ENCODE measurements at regions not wholly inside any gene's neighbourhood (a gene's known extent, or its start where the extent isn't known, plus 50 kb on each side); places are given as distances from the start of the nearest gene placed in this dataset.
"Not testable (repeated sequence)": the region's sequence is repeated elsewhere in the genome, so short reads cannot be mapped to it uniquely, and the experiment has no call there.

DNA sequence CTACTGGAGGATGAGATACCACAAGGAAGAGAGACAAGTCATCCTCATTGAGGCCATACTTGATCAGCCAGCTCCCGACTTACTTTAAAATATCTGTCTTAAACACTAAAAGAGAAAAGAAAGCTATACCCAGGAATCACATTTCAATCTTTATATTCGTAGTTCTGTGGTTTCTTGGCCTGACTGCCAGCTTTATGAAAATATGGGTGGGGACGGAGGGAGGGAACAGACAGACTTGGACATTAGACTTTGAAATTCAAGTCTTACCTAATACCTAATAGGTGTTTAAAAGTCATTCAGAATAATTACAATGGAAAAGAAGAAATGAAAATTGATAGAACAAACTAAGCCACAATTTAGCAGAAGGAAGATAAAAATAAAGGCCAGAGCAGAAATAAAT, 604.8 kb upstream of the RORB start:
- DNase-seq (ENCODE audit: low spot score): no peak
- Mint-ChIP-seq H3K4me3 (no peak overlapping the region), H3K27ac (no peak overlapping the region), H3K36me3 (peaks cover 3% of the 10 kb centered on the region), H3K27me3 (peaks cover 0 to 13% of the 10 kb centered on the region in 2 donors), H3K4me1 (ENCODE audit: low read depth in 2 of 2) (no peaks in the 10 kb centered on the region), H3K9me3 (peaks cover 2% of the 10 kb centered on the region)
- ATAC-seq: no peak

DNA sequence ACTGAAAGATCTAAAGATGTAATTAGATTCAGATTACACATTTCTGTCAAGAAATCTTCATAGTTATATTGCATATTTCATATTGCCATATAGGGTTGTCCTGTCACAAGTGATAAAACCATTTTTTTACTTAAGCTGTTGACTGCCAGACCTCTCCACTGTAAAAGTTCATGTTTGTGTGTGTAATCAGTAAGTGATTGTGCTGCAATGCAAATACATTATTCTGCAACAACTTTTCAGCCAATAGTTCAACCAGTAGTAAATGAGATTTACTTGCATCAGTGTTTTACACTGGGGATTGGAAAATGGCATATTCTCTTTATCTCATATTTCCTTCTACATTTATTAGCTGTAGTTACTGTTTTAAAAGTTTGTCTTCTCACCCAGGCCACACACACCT, 603.9 kb upstream of the RORB start:
- Mint-ChIP-seq H3K27me3 (peaks cover 0 to 8% of the 10 kb centered on the region in 2 donors), H3K4me3 (no peak overlapping the region), H3K27ac (no peak overlapping the region), H3K36me3 (no peaks in the 10 kb centered on the region), H3K9me3 (no peaks in the 10 kb centered on the region), H3K4me1 (ENCODE audit: low read depth in 2 of 2) (no peaks in the 10 kb centered on the region)
- no peak for ATAC-seq
- DNase-seq (ENCODE audit: low spot score): no peak

GRCh38 chr9:73896061-73896460, 601.1 kb upstream of the RORB start:
- ATAC-seq (no peak), DNase-seq (ENCODE audit: low spot score) (no peak)
- Mint-ChIP-seq H3K4me3 (no peak overlapping the region), H3K27ac (no peak overlapping the region), H3K9me3 (no peaks in the 10 kb centered on the region), H3K36me3 (no peaks in the 10 kb centered on the region), H3K27me3 (peaks cover 0 to 8% of the 10 kb centered on the region in 2 donors), H3K4me1 (ENCODE audit: low read depth in 2 of 2) (no peaks in the 10 kb centered on the region)

- no peak overlapping the region for H3K4me3 Mint-ChIP-seq
- ATAC-seq (no peak), DNase-seq (ENCODE audit: low spot score) (no peak)
- H3K9me3 Mint-ChIP-seq: no peaks in the 10 kb centered on the region
- H3K27me3 Mint-ChIP-seq: no peaks in the 10 kb centered on the region
- H3K36me3 Mint-ChIP-seq: no peaks in the 10 kb centered on the region
- no peak overlapping the region for H3K27ac Mint-ChIP-seq
- no peaks in the 10 kb centered on the region for H3K4me1 Mint-ChIP-seq (ENCODE audit: low read depth in 2 of 2)
Observed at GRCh38 chr9:73906671-73907070, 590.5 kb upstream of the RORB start.

- H3K4me1 Mint-ChIP-seq (ENCODE audit: low read depth in 2 of 2): no peaks in the 10 kb centered on the region
- no peaks in the 10 kb centered on the region for H3K27me3 Mint-ChIP-seq
- no peak for ATAC-seq
- no peak overlapping the region for H3K4me3 Mint-ChIP-seq
- H3K27ac Mint-ChIP-seq: no peak overlapping the region
- no peaks in the 10 kb centered on the region for H3K36me3 Mint-ChIP-seq
- H3K9me3 Mint-ChIP-seq: no peaks in the 10 kb centered on the region
- DNase-seq (ENCODE audit: low spot score): no peak
Observed at GRCh38 chr9:73911804-73912203, 585.3 kb upstream of the RORB start.

DNA sequence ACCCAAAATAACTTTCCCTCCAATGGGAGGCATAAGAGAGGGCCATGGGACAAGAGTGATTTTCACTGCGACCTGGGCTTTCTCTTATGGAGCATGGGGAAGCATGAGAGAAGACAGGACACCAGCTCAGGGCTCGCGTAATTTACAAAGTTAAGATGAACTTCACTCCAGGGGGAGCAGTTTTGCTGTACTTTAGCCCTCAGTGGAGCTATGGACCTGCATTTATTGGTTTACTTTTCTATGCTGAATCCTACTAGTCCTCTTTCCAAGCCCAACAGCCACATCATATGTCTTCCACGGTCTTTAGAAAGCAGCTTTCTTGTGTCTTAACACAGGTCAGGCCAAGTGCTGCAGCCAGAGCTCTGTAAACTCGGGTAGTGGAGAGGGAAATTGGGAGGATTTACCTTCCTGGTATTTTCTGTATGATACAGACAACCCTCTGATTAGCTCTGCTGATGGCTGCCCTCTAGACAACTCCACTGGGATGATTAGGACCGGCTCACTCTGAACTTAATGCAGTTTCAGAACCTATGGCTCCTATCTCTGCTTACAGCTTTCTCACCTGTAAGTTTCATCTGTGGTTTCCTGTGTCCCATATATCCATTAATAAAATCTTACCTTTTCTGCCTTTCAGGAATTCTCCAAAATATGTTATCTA, 581.0 kb upstream of the RORB start:
- H3K4me3 Mint-ChIP-seq: no peak overlapping the region
- H3K4me1 Mint-ChIP-seq (ENCODE audit: low read depth in 2 of 2): no peaks in the 10 kb centered on the region
- H3K27me3 Mint-ChIP-seq: no peaks in the 10 kb centered on the region
- no peak for ATAC-seq
- H3K9me3 Mint-ChIP-seq: no peaks in the 10 kb centered on the region
- no peak overlapping the region for H3K27ac Mint-ChIP-seq
- H3K36me3 Mint-ChIP-seq: no peaks in the 10 kb centered on the region
- DNase-seq (ENCODE audit: low spot score): no peak

- no peaks in the 10 kb centered on the region for H3K9me3 Mint-ChIP-seq
- H3K27me3 Mint-ChIP-seq: no peaks in the 10 kb centered on the region
- H3K27ac Mint-ChIP-seq: no peak overlapping the region
- no peak overlapping the region for H3K4me3 Mint-ChIP-seq
- ATAC-seq (no peak), DNase-seq (ENCODE audit: low spot score) (no peak)
- H3K36me3 Mint-ChIP-seq: no peaks in the 10 kb centered on the region
- H3K4me1 Mint-ChIP-seq (ENCODE audit: low read depth in 2 of 2): no peaks in the 10 kb centered on the region
Observed at GRCh38 chr9:73919712-73920111, 577.4 kb upstream of the RORB start.

DNA sequence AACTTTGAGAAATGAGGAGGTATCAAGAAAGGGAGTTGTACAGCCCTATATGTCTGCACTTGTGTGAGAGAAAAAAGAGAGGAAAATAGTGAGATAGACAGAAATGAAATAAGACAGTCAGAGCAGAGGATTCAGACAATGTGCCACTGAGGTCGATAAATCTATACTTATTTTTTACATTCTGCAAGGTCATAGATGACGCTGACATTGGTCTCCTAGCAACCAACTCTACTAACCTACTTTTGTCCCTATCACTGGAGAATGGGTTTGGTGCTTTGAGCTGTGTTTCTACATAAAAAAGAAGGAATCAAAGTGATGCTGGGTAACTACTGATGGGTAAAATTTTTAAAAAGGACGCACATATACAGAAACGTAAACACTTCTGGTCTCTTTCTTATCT, 573.3 kb upstream of the RORB start:
- Mint-ChIP-seq H3K36me3 (peaks cover 2% of the 10 kb centered on the region), H3K27ac (no peak overlapping the region), H3K4me1 (ENCODE audit: low read depth in 2 of 2) (no peaks in the 10 kb centered on the region), H3K27me3 (no peaks in the 10 kb centered on the region), H3K4me3 (no peak overlapping the region), H3K9me3 (no peaks in the 10 kb centered on the region)
- DNase-seq (ENCODE audit: low spot score) (no peak), ATAC-seq (no peak)

- ATAC-seq (no peak), DNase-seq (ENCODE audit: low spot score) (no peak)
- Mint-ChIP-seq H3K9me3 (peaks cover 15% of the 10 kb centered on the region), H3K27ac (no peak overlapping the region), H3K27me3 (peaks cover 0 to 16% of the 10 kb centered on the region in 2 donors), H3K4me1 (ENCODE audit: low read depth in 2 of 2) (no peaks in the 10 kb centered on the region), H3K4me3 (no peak overlapping the region), H3K36me3 (no peaks in the 10 kb centered on the region)
Observed at GRCh38 chr9:73951147-73951546, 546.0 kb upstream of the RORB start.

GRCh38 chr9:73962792-73963191, 534.3 kb upstream of the RORB start:
- Mint-ChIP-seq H3K4me3 (no peak overlapping the region), H3K27ac (no peak overlapping the region), H3K4me1 (ENCODE audit: low read depth in 2 of 2) (no peaks in the 10 kb centered on the region), H3K9me3 (peaks cover 3% of the 10 kb centered on the region), H3K27me3 (no peaks in the 10 kb centered on the region), H3K36me3 (no peaks in the 10 kb centered on the region)
- ATAC-seq: no peak
- DNase-seq (ENCODE audit: low spot score): no peak

DNA sequence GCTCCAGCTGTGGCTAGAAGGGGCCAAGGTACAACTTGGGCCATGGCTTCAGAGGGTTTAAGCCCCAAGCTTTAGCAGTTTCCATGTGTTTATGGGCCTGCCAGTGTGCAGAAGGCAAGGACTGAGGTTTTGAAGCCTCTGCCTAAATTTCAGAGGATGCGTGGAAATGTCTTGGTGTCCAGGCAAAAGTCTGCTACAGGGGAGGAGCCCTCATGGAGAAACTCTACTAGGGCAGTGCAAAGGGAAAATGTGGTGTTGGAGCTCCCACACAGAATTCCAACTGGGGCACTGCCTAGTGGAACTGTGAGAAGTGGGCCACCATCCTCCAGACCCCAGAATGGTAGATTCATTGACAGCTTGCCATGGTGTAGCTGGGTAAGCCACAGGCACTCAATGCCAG, 527.2 kb upstream of the RORB start:
- no peak overlapping the region for H3K4me3 Mint-ChIP-seq
- H3K36me3 Mint-ChIP-seq: peaks cover 12% of the 10 kb centered on the region
- no peak for ATAC-seq
- H3K27ac Mint-ChIP-seq: no peak overlapping the region
- H3K9me3 Mint-ChIP-seq: peaks cover 8% of the 10 kb centered on the region
- H3K27me3 Mint-ChIP-seq: no peaks in the 10 kb centered on the region
- no peak for DNase-seq (ENCODE audit: low spot score)
- peaks cover 0 to 5% of the 10 kb centered on the region in 2 donors for H3K4me1 Mint-ChIP-seq (ENCODE audit: low read depth in 2 of 2)

DNA sequence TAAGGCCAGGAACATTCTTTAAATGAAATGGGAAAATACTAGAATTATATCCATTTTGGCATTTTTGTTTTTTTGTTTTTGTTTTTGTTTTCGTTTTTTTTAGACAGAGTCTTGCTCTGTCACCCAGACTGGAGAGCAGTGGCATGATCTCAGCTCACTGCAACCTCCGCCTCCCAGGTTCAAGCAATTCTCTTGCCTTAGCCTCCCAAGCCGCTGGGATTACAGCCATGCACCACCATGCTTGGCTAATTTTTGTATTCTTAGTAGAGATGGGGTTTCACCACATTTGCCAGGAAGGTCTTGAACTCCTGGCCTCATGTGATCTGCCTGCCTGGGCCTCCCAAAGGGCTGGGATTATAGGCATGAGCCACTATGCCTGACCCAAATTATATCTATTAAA, 520.7 kb upstream of the RORB start:
- not testable (repeated sequence) for DNase-seq (ENCODE audit: low spot score); H3K9me3 Mint-ChIP-seq; ATAC-seq; H3K27ac Mint-ChIP-seq; H3K36me3 Mint-ChIP-seq; H3K4me1 Mint-ChIP-seq (ENCODE audit: low read depth in 2 of 2); H3K27me3 Mint-ChIP-seq; H3K4me3 Mint-ChIP-seq

DNA sequence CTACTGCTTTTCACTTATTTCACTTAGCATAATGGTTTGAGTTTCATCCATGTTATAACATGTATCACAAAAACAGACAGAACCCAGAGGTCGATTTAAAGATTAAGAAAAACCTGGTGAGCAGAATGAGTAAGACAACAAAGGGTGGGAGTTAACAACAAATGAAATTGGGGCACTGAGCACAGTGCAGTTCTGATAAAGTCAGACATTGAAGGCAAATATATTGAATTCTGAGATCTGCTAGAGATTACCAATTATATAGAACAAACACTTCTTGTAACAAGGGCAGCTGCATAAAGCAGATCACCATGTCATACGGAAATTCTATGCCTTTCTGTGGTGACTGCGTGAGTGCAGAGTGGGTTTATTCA, 517.3 kb upstream of the RORB start:
- no peaks in the 10 kb centered on the region for H3K9me3 Mint-ChIP-seq
- H3K27ac Mint-ChIP-seq: no peak overlapping the region
- DNase-seq (ENCODE audit: low spot score) (no peak), ATAC-seq (no peak)
- no peaks in the 10 kb centered on the region for H3K4me1 Mint-ChIP-seq (ENCODE audit: low read depth in 2 of 2)
- no peaks in the 10 kb centered on the region for H3K36me3 Mint-ChIP-seq
- no peak overlapping the region for H3K4me3 Mint-ChIP-seq
- no peaks in the 10 kb centered on the region for H3K27me3 Mint-ChIP-seq

GRCh38 chr9:73980754-73981153, 516.4 kb upstream of the RORB start:
- ATAC-seq (no peak), DNase-seq (ENCODE audit: low spot score) (no peak)
- Mint-ChIP-seq H3K27me3 (no peaks in the 10 kb centered on the region), H3K4me3 (no peak overlapping the region), H3K4me1 (ENCODE audit: low read depth in 2 of 2) (no peaks in the 10 kb centered on the region), H3K36me3 (peaks cover 7% of the 10 kb centered on the region), H3K9me3 (no peaks in the 10 kb centered on the region), H3K27ac (no peak overlapping the region)

GRCh38 chr9:73981405-73981804, 515.7 kb upstream of the RORB start:
- H3K27ac Mint-ChIP-seq: no peak overlapping the region
- no peaks in the 10 kb centered on the region for H3K9me3 Mint-ChIP-seq
- DNase-seq (ENCODE audit: low spot score) (no peak), ATAC-seq (no peak)
- H3K36me3 Mint-ChIP-seq: peaks cover 9% of the 10 kb centered on the region
- no peaks in the 10 kb centered on the region for H3K4me1 Mint-ChIP-seq (ENCODE audit: low read depth in 2 of 2)
- no peaks in the 10 kb centered on the region for H3K27me3 Mint-ChIP-seq
- H3K4me3 Mint-ChIP-seq: no peak overlapping the region

Data from natural killer cell treated with Interleukin-12 subunit alpha and Interleukin-12 subunit beta and Interleukin-15 and Interleukin-18, amount 100 ng/mL, for 72 hours (primary cell).